Vagina (tissue), 2 donors: ENCODE measurements at regions not wholly inside any gene's neighbourhood (a gene's known extent, or its start where the extent isn't known, plus 50 kb on each side); places are given as distances from the start of the nearest gene placed in this dataset.
"Not testable (repeated sequence)": the region's sequence is repeated elsewhere in the genome, so short reads cannot be mapped to it uniquely, and the experiment has no call there.

Experiments
- DNase-seq, 2 donors: peaks; one replicate each; pipeline ENCODE4 v3.0.0-alpha.2; 2017; ENCODE audit errors: extremely low spot score in 2 of 2
- H3K27ac ChIP-seq: fragments of 200-600 bp; sonication (generic); one replicate; pipeline ENCODE4 v1.5.1; 2019
- H3K27me3 ChIP-seq: fragments of 200-600 bp; sonication (generic); one replicate; pipeline ENCODE4 v1.5.1; 2019
- H3K36me3 ChIP-seq, 2 donors: fragments of 200-600 bp; sonication (generic); one replicate each; pipeline ENCODE4 v1.5.1; 2017 to 2019
- H3K4me1 ChIP-seq: fragments of 200-600 bp; sonication (generic); one replicate; pipeline ENCODE4 v1.5.1; 2019
- H3K4me3 ChIP-seq, 2 donors: fragments of 200-600 bp; sonication (generic); 1 replicate in 1 of 2; 2 replicates in 1 of 2; pipeline ENCODE4 v1.5.1; 2016 to 2019
- H3K9me3 ChIP-seq: fragments of 200-600 bp; sonication (generic); one replicate; pipeline ENCODE4 v1.5.1; 2019
- CTCF ChIP-seq, 3 experiments: fragments of 450-650 bp in 2 of 3; fragments of 200-600 bp in 1 of 3; sonication (generic) in 1 of 3; IDR thresholded peaks; one replicate each; pipeline ENCODE4 v1.5.1; 2017 to 2019; ENCODE audit warnings: antibody characterized with exemption in 3 of 3, mild to moderate bottlenecking in 2 of 3, moderate library complexity in 2 of 3
- POLR2A ChIP-seq, 2 donors: fragments of 450-650 bp; IDR thresholded peaks; one replicate each; pipeline ENCODE4 v1.6.1; 2017; ENCODE audit warnings: antibody characterized with exemption in 2 of 2, mild to moderate bottlenecking in 2 of 2, moderate library complexity in 2 of 2
- POLR2AphosphoS5 ChIP-seq, 2 donors: sonication (generic); formaldehyde crosslinking; IDR thresholded peaks; one replicate each; pipeline ENCODE4 v1.9.0; 2017; ENCODE audit warnings: antibody characterized with exemption in 2 of 2, mild to moderate bottlenecking in 2 of 2, low read depth in 1 of 2; ENCODE audit not compliant: insufficient read depth in 1 of 2
- intact Hi-C: fragments of 100-400 bp; cut with DNase I; formaldehyde crosslinking; loops from one replicate; pipeline ENCODE4 v1.15.1; 2023

- Histone ChIP-seq H3K9me3 (no peaks in the 10 kb centered on the region), H3K27me3 (no peaks in the 10 kb centered on the region), H3K36me3 (no peaks in the 10 kb centered on the region), H3K27ac (no peak overlapping the region), H3K4me3 (no peak overlapping the region), H3K4me1 (no peaks in the 10 kb centered on the region)
- no peak for DNase-seq
- TF ChIP-seq POLR2AphosphoS5 (IDR thresholded peaks at IDR 0.05; ENCODE audit: insufficient read depth in 1 of 2, low read depth in 1 of 2) (no peak), CTCF (IDR thresholded peaks at IDR 0.05) (no peak), POLR2A (IDR thresholded peaks at IDR 0.05) (no peak)
- intact Hi-C loops, result no loop called here
Observed at GRCh38 chr6:167236239-167236571, 54.9 kb upstream of the UNC93A start.

- Histone ChIP-seq H3K27ac (no peak overlapping the region), H3K4me1 (no peaks in the 10 kb centered on the region), H3K4me3 (no peak overlapping the region), H3K27me3 (no peaks in the 10 kb centered on the region), H3K36me3 (no peaks in the 10 kb centered on the region), H3K9me3 (no peaks in the 10 kb centered on the region)
- TF ChIP-seq POLR2AphosphoS5 (IDR thresholded peaks at IDR 0.05; ENCODE audit: insufficient read depth in 1 of 2, low read depth in 1 of 2) (no peak), CTCF (IDR thresholded peaks at IDR 0.05) (no peak), POLR2A (IDR thresholded peaks at IDR 0.05) (no peak)
- intact Hi-C loops, result no loop called here
- DNase-seq, result no peak
Observed at GRCh38 chr6:167237438-167238145, 53.5 kb upstream of the UNC93A start.

GRCh38 chr6:167238146-167238693 is 52.9 kb upstream of the UNC93A start:
- intact Hi-C loops, result no loop called here
- Histone ChIP-seq H3K4me3 (no peak overlapping the region), H3K36me3 (no peaks in the 10 kb centered on the region), H3K9me3 (no peaks in the 10 kb centered on the region), H3K4me1 (no peaks in the 10 kb centered on the region), H3K27me3 (no peaks in the 10 kb centered on the region), H3K27ac (no peak overlapping the region)
- TF ChIP-seq CTCF (IDR thresholded peaks at IDR 0.05) (no peak), POLR2AphosphoS5 (IDR thresholded peaks at IDR 0.05; ENCODE audit: insufficient read depth in 1 of 2, low read depth in 1 of 2) (no peak), POLR2A (IDR thresholded peaks at IDR 0.05) (no peak)
- DNase-seq, result no peak

GRCh38 chr6:167238694-167239467 is 52.2 kb upstream of the UNC93A start:
- no peak for DNase-seq
- no peaks in the 10 kb centered on the region for H3K27me3 ChIP-seq
- TF ChIP-seq POLR2A (IDR thresholded peaks at IDR 0.05) (no peak), POLR2AphosphoS5 (IDR thresholded peaks at IDR 0.05; ENCODE audit: insufficient read depth in 1 of 2, low read depth in 1 of 2) (no peak), CTCF (IDR thresholded peaks at IDR 0.05) (no peak)
- no peaks in the 10 kb centered on the region for H3K9me3 ChIP-seq
- no peak overlapping the region for H3K4me3 ChIP-seq
- H3K27ac ChIP-seq, result no peak overlapping the region
- intact Hi-C loops, result no loop called here
- H3K36me3 ChIP-seq, result no peaks in the 10 kb centered on the region
- H3K4me1 ChIP-seq, result no peaks in the 10 kb centered on the region

- H3K4me3 ChIP-seq, intact Hi-C loops, H3K36me3 ChIP-seq, H3K27me3 ChIP-seq, DNase-seq, H3K27ac ChIP-seq, H3K4me1 ChIP-seq, H3K9me3 ChIP-seq: not testable (repeated sequence)
Observed at GRCh38 chr6:167239470-167239869, 51.6 kb upstream of the UNC93A start.
